OCI-LY1 (cell line): ENCODE measurements at regions not wholly inside any gene's neighbourhood (a gene's known extent, or its start where the extent isn't known, plus 50 kb on each side); places are given as distances from the start of the nearest gene placed in this dataset.

Experiments
- H2AFZ ChIP-seq: fragments of 200-600 bp; sonication (generic), shearing (Covaris generic); 2 replicates; pipeline ENCODE4 v1.6.0; 2014; ENCODE audit warnings: antibody characterized with exemption, mild to moderate bottlenecking, low read length
- H3F3A ChIP-seq: fragments of 200-600 bp; sonication (generic), shearing (Covaris generic); 2 replicates; pipeline ENCODE4 v1.6.0; 2014; ENCODE audit warnings: mild to moderate bottlenecking, antibody characterized with exemption, low read length, moderate library complexity; ENCODE audit not compliant: insufficient read depth
- H3K27ac ChIP-seq: fragments of 200-600 bp; sonication (generic); 2 replicates; pipeline ENCODE4 v1.5.1; 2014; ENCODE audit warnings: low read length, mixed run types, mild to moderate bottlenecking, low read depth; ENCODE audit not compliant: poor library complexity, severe bottlenecking
- H3K27me3 ChIP-seq: fragments of 200-600 bp; sonication (generic); 2 replicates; pipeline ENCODE4 v1.6.0; 2014; ENCODE audit warnings: antibody characterized with exemption, mild to moderate bottlenecking, low read length, moderate library complexity; ENCODE audit not compliant: insufficient read depth
- H3K36me3 ChIP-seq: fragments of 200-600 bp; sonication (generic); 2 replicates; pipeline ENCODE4 v1.6.1; 2014; ENCODE audit warnings: mild to moderate bottlenecking, antibody characterized with exemption, low read length, moderate library complexity, mixed read lengths; ENCODE audit not compliant: insufficient read depth
- H3K4me1 ChIP-seq: fragments of 200-600 bp; sonication (generic); 2 replicates; pipeline ENCODE4 v1.5.1; 2014; ENCODE audit warnings: mild to moderate bottlenecking, low read length, moderate library complexity; ENCODE audit not compliant: insufficient read depth, severe bottlenecking
- H3K4me2 ChIP-seq: fragments of 200-600 bp; sonication (generic), shearing (Covaris generic); 2 replicates; pipeline ENCODE4 v1.6.1; 2014; ENCODE audit warnings: low read length
- H3K4me3 ChIP-seq: fragments of 200-600 bp; sonication (generic); 2 replicates; pipeline ENCODE4 v1.5.1; 2014; ENCODE audit warnings: low read length, low read depth, mild to moderate bottlenecking, mixed read lengths; ENCODE audit not compliant: poor library complexity, severe bottlenecking
- H3K79me2 ChIP-seq: fragments of 200-600 bp; shearing (Covaris generic); 2 replicates; pipeline ENCODE4 v1.6.1; 2016; ENCODE audit warnings: mixed run types, low read length, mixed read lengths; ENCODE audit not compliant: insufficient read depth
- H3K9ac ChIP-seq: fragments of 200-600 bp; sonication (generic), shearing (Covaris generic); 2 replicates; pipeline ENCODE4 v1.6.1; 2014; ENCODE audit warnings: mild to moderate bottlenecking, low read length, mixed read lengths
- H3K9me2 ChIP-seq: fragments of 200-600 bp; sonication (generic), shearing (Covaris generic); 2 replicates; pipeline ENCODE4 v1.6.1; 2014; ENCODE audit warnings: low read depth, mild to moderate bottlenecking, low read length, mixed read lengths
- H3K9me3 ChIP-seq: fragments of 200-600 bp; shearing (Covaris generic); 2 replicates; pipeline ENCODE4 v1.6.1; 2014; ENCODE audit warnings: low read length, mixed read lengths
- H4K20me1 ChIP-seq: fragments of 200-600 bp; sonication (generic), shearing (Covaris generic); 2 replicates; pipeline ENCODE4 v1.6.0; 2016; ENCODE audit warnings: mild to moderate bottlenecking, low read length; ENCODE audit not compliant: insufficient read depth
- CTCF ChIP-seq: fragments of 200-600 bp; sonication (generic), shearing (Covaris generic); IDR thresholded peaks from 2 replicates; pipeline ENCODE4 v1.5.1; 2017; ENCODE audit warnings: mild to moderate bottlenecking, antibody characterized with exemption, low read length, moderate library complexity, mixed read lengths
- EZH2 ChIP-seq: fragments of 200-600 bp; sonication (generic), shearing (Covaris generic); IDR thresholded peaks from 2 replicates; pipeline ENCODE4 v1.8.0; 2017; ENCODE audit warnings: borderline replicate concordance, mixed run types, mild to moderate bottlenecking, antibody characterized with exemption, low read length, moderate library complexity, mixed read lengths

GRCh38 chr3:165464736-165465135, 268.6 kb upstream of the SLITRK3 start:
- Histone ChIP-seq H3K36me3 (no peaks in the 10 kb centered on the region), H3K4me3 (no peak overlapping the region), H3K9me3 (no peaks in the 10 kb centered on the region), H3F3A (no peaks in the 10 kb centered on the region), H2AFZ (no peak overlapping the region), H3K27ac (no peak overlapping the region), H4K20me1 (no peaks in the 10 kb centered on the region), H3K4me1 (no peaks in the 10 kb centered on the region), H3K9ac (no peak overlapping the region), H3K79me2 (no peaks in the 10 kb centered on the region), H3K4me2 (no peak overlapping the region), H3K27me3 (no peaks in the 10 kb centered on the region), H3K9me2 (no peaks in the 10 kb centered on the region)
- TF ChIP-seq EZH2 (no peak), CTCF (no peak)

- Histone ChIP-seq H3K9me2 (no peaks in the 10 kb centered on the region), H3K4me2 (no peak overlapping the region), H3K27me3 (no peaks in the 10 kb centered on the region), H3K4me1 (no peaks in the 10 kb centered on the region), H3K36me3 (no peaks in the 10 kb centered on the region), H3K79me2 (no peaks in the 10 kb centered on the region), H3K4me3 (no peak overlapping the region), H3F3A (no peaks in the 10 kb centered on the region), H4K20me1 (no peaks in the 10 kb centered on the region), H3K9ac (no peak overlapping the region), H3K9me3 (no peaks in the 10 kb centered on the region), H3K27ac (no peak overlapping the region), H2AFZ (no peak overlapping the region)
- no peak for TF ChIP-seq EZH2
- no peak for TF ChIP-seq CTCF
Observed at GRCh38 chr3:165463531-165463930, 267.3 kb upstream of the SLITRK3 start.

DNA sequence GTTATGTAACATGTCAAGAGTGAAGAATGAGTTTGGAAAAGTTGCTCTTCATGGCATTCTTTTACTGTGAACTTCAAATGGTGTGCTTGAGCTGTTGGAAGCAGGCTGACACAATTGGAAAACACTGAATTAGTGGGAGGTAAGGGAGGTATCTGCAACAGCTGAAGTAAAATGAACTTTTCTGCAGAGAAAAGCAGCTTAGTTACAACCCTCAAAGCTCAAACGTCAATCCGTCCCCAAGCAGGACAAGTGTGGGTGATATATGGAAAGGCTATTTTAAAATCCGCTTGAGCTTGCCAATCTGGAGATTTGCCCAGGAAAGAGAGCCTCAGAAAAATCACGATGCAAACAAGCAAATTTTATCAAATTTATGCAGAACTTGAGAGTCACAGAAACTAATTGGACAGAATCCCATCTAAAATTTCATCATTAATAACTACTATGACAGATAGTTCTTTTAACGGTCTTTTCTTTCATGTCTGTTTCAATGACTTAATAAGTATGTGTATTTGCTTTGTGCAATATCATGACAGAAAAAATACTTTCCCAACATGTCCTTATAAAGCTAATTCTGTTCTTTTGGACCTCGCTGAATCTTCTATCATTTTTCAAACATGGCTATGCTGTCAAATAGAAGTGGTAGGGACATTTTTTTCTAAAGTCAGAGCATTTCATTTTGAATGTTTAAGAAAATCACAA, 266.6 kb upstream of the SLITRK3 start:
- Histone ChIP-seq H3K36me3 (no peaks in the 10 kb centered on the region), H3K4me3 (no peak overlapping the region), H3K27ac (no peak overlapping the region), H3K9me3 (no peaks in the 10 kb centered on the region), H3K4me2 (no peak overlapping the region), H3K4me1 (no peaks in the 10 kb centered on the region), H3K79me2 (no peaks in the 10 kb centered on the region), H2AFZ (no peak overlapping the region), H3K27me3 (no peaks in the 10 kb centered on the region), H3K9me2 (no peaks in the 10 kb centered on the region), H4K20me1 (no peaks in the 10 kb centered on the region), H3K9ac (no peak overlapping the region), H3F3A (no peaks in the 10 kb centered on the region)
- TF ChIP-seq CTCF, result no peak
- TF ChIP-seq EZH2, result no peak
